Ascending aorta (tissue), 2 donors: ENCODE measurements at regions not wholly inside any gene's neighbourhood (a gene's known extent, or its start where the extent isn't known, plus 50 kb on each side); places are given as distances from the start of the nearest gene placed in this dataset.

ENCODE experiments used
- DNase-seq, 2 donors: peaks; one replicate each; pipeline ENCODE4 v3.0.0-alpha.2; 2019; ENCODE audit warnings: low spot score in 2 of 2
- H3K27ac ChIP-seq, 2 donors: fragments of 200-600 bp; sonication (generic); one replicate each; pipeline ENCODE4 v1.5.1; 2016 to 2017; ENCODE audit warnings: mild to moderate bottlenecking in 1 of 2
- H3K27me3 ChIP-seq: fragments of 200-600 bp; sonication (generic); one replicate; pipeline ENCODE4 v1.5.1; 2017
- H3K36me3 ChIP-seq, 2 donors: fragments of 200-600 bp; sonication (generic); one replicate each; pipeline ENCODE4 v1.5.1; 2016
- H3K4me1 ChIP-seq, 2 donors: fragments of 200-600 bp; sonication (generic); one replicate each; pipeline ENCODE4 v1.5.1; 2016 to 2017; ENCODE audit warnings: mild to moderate bottlenecking in 1 of 2
- H3K4me3 ChIP-seq, 2 donors: fragments of 200-600 bp; sonication (generic); one replicate each; pipeline ENCODE4 v1.5.1; 2016 to 2017; ENCODE audit warnings: mild to moderate bottlenecking in 1 of 2
- H3K9me3 ChIP-seq, 2 donors: fragments of 200-600 bp; sonication (generic); one replicate each; pipeline ENCODE4 v1.5.1; 2016
- CTCF ChIP-seq, 3 experiments: fragments of 200-600 bp in 2 of 3; fragments of 450-650 bp in 1 of 3; sonication (generic) in 2 of 3; IDR thresholded peaks; one replicate each; pipeline ENCODE4 v1.5.1; 2016 to 2019; ENCODE audit warnings: antibody characterized with exemption in 3 of 3, mild to moderate bottlenecking in 1 of 3, moderate library complexity in 1 of 3
- intact Hi-C: fragments of 100-400 bp; cut with DNase I; formaldehyde crosslinking; loops from one replicate; pipeline ENCODE4 v1.15.1; 2023

- no peaks in the 10 kb centered on the region for H3K9me3 ChIP-seq
- TF ChIP-seq CTCF (IDR thresholded peaks at IDR 0.05) = no peak
- H3K27ac ChIP-seq = no peak overlapping the region
- intact Hi-C loops = loop anchor here (2.0 kb wide), 1 partner anchor 57 kb away; no protein-coding TSS in a partner anchor
- DNase-seq = no peak
- peaks cover 10 to 27% of the 10 kb centered on the region in 2 donors for H3K36me3 ChIP-seq
- H3K4me3 ChIP-seq = no peak overlapping the region
- H3K4me1 ChIP-seq = no peaks in the 10 kb centered on the region
- no peaks in the 10 kb centered on the region for H3K27me3 ChIP-seq
These were observed 113.4 kb downstream of the CYRIA start for GRCh38 chr2:16552202-16552601.

- Histone ChIP-seq H3K27me3 (no peaks in the 10 kb centered on the region), H3K9me3 (no peaks in the 10 kb centered on the region), H3K27ac (no peak overlapping the region), H3K4me1 (no peaks in the 10 kb centered on the region), H3K4me3 (no peak overlapping the region), H3K36me3 (peaks cover 0 to 3% of the 10 kb centered on the region in 2 donors)
- intact Hi-C loops = no loop called here
- DNase-seq = no peak
- TF ChIP-seq CTCF (IDR thresholded peaks at IDR 0.05) = no peak
These were observed 117.6 kb downstream of the CYRIA start for GRCh38 chr2:16548036-16548435.

GRCh38 chr2:16546128-16546754, 119.4 kb downstream of the CYRIA start:
- Histone ChIP-seq H3K4me1 (no peaks in the 10 kb centered on the region), H3K4me3 (no peak overlapping the region), H3K36me3 (peaks cover 0 to 3% of the 10 kb centered on the region in 2 donors), H3K9me3 (no peaks in the 10 kb centered on the region), H3K27me3 (no peaks in the 10 kb centered on the region), H3K27ac (no peak overlapping the region)
- intact Hi-C loops = no loop called here
- no peak for TF ChIP-seq CTCF (IDR thresholded peaks at IDR 0.05)
- DNase-seq = no peak

- Histone ChIP-seq H3K27me3 (no peaks in the 10 kb centered on the region), H3K4me1 (no peaks in the 10 kb centered on the region), H3K27ac (no peak overlapping the region), H3K36me3 (no peaks in the 10 kb centered on the region), H3K4me3 (no peak overlapping the region), H3K9me3 (no peaks in the 10 kb centered on the region)
- no peak for DNase-seq
- intact Hi-C loops = no loop called here
- no peak for TF ChIP-seq CTCF (IDR thresholded peaks at IDR 0.05)
These were observed 126.9 kb downstream of the CYRIA start for GRCh38 chr2:16538707-16539106.

- no peaks in the 10 kb centered on the region for H3K9me3 ChIP-seq
- intact Hi-C loops = no loop called here
- no peak overlapping the region for H3K4me3 ChIP-seq
- no peak overlapping the region for H3K27ac ChIP-seq
- no peak for DNase-seq
- no peaks in the 10 kb centered on the region for H3K4me1 ChIP-seq
- H3K36me3 ChIP-seq = no peaks in the 10 kb centered on the region
- no peak for TF ChIP-seq CTCF (IDR thresholded peaks at IDR 0.05)
- H3K27me3 ChIP-seq = no peaks in the 10 kb centered on the region
These were observed 128.3 kb downstream of the CYRIA start for GRCh38 chr2:16537347-16537746.

GRCh38 chr2:16526193-16526592, 139.4 kb downstream of the CYRIA start:
- TF ChIP-seq CTCF (IDR thresholded peaks at IDR 0.05) = no peak
- intact Hi-C loops = no loop called here
- no peaks in the 10 kb centered on the region for H3K9me3 ChIP-seq
- no peaks in the 10 kb centered on the region for H3K27me3 ChIP-seq
- no peaks in the 10 kb centered on the region for H3K4me1 ChIP-seq
- H3K27ac ChIP-seq = no peak overlapping the region
- H3K36me3 ChIP-seq = no peaks in the 10 kb centered on the region
- DNase-seq = no peak
- no peak overlapping the region for H3K4me3 ChIP-seq
